Activated naive CD8-positive, alpha-beta T cell treated with anti-CD3 and anti-CD28 coated beads, Interleukin-2, amount 50 U/mL, for 16 hours (primary cell): ENCODE measurements at regions not wholly inside any gene's neighbourhood (a gene's known extent, or its start where the extent isn't known, plus 50 kb on each side); places are given as distances from the start of the nearest gene placed in this dataset.

Experiments
- DNase-seq: peaks from one replicate; pipeline ENCODE4 v3.0.0-alpha.2; 2020; ENCODE audit warnings: low read depth, low spot score

DNA sequence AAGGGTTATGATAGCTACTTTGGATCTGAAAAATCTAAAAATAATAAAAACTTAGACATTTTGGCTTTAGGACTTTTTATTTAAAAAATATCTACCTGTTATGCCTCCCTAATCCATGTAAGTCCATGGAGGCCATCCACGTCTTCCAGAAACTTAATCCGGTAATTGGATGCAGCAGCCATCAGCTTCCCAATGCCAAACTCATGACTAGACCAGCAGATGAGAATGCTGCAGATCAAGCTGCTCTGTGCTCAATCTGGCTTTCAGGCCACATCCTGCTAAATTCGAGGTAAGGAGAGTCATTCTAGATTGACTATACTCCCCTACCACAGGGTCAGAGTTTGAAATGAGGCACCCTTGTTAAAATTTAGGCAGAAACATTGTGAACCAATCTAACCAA is 168.5 kb upstream of the TCERG1L start:
- DNase-seq, result no peak

DNA sequence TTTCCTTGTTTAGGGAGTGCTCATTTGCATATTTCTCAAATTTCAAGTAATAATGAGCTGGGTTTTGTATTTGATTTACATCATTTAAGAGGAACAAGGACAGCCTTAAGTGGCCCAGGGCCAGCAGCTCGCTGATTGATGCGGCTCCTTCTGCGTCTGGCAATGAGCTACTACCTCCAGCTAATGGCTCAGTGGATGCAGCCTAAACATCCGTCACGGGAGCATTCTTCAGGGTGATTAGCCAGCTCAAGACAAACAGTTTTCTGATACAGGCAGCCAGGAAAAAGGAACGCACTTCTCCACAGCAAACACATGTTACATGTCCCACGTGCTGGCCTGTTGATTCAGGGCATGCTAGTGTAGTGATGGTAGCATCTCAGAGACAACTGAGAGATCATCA is 169.3 kb upstream of the TCERG1L start:
- DNase-seq, result no peak

DNA sequence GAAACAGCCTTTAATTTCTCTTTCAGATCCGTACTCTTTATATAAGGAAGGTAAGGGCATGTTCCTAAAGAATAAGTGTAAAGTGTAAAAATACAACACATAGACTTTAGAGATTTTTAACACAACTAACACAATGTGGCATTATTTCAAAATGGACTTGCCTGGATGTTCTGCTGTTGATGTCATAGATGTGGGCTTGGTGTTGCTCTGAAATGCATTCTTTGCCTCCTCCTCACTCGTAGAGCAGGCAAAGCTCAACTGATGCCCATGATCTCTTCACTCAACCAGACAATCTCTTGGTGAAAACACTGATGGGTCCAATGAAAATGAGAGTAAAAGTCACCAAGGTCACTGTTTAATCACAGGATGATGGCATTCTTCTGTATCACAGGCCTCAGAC is 174.2 kb upstream of the TCERG1L start:
- DNase-seq, result no peak

DNA sequence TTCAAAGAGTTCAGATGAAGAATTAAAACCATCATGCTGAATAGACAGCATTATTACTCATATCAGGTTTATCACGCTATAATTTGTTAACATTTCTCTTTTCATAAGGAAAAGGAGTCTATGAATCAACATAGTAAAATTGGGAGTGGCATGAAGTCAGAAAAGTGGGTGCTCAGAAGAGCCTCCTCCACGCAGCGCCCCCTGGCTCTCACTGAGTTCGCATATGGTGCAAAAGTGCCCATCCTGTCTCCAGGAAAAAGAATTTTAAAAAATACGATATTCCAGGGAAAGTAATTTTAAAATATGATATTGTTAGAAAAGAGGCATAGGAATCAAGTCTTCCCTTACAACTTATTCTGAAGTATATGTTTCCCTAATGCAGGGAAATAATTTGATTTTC is 176.3 kb upstream of the TCERG1L start:
- no peak for DNase-seq

DNA sequence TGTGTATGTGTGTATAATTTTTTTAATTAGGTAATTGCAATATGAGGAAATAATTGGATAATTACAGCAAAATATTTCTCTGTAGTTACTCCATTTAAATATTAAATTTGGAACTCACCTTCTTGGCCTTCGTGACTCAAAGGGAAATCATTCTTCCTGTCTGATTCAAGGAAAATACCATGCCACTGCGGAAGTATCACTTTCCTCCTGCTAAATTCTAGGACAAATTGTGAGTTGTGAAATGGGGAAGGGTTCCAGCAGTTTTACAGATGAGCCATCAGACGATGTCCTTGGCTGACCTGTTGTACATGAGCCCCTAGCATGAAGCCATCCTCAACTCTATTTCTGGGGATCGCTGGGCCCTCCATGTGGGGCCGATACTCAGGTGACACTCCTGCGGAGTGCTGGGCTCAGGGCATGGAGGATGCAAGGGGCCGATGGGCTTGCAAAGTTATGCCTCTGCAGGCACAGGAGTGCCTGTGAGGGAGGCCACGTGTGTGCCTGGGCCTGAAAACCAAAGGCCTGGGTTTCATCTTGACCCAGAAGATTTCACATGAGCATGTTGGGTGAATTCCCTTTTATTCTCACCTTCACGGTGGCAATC is 179.6 kb upstream of the TCERG1L start:
- DNase-seq, result no peak

DNA sequence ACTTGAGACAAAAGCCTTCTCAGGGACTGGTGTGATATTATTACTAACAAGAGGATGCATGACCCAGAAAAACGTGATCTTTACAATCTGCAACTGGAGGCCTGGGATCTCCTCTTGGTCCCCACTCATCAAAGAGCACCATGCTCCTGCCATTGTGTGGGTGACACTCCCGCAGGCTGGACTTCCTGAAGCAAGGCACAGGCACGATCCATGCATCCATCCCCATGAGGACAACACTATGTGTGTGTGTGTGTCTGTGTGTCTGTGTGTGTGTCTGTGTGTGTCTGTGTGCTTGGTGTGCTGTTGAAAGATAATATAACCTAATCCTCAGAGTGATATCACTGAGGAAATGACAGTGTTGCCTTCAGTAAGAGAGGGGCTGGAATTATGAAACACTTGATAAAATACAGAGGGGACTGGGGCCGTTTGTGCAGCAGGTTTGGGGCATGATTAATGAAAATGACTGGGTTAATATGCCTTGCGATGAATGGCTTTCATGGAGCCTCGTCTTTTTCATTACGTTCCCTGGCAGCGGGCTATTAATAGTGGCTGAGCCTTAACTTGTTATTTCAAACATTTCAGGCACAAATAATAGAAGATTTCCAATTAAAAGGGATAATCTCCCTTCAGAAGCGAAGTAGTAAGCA is 180.8 kb upstream of the TCERG1L start:
- no peak for DNase-seq

DNA sequence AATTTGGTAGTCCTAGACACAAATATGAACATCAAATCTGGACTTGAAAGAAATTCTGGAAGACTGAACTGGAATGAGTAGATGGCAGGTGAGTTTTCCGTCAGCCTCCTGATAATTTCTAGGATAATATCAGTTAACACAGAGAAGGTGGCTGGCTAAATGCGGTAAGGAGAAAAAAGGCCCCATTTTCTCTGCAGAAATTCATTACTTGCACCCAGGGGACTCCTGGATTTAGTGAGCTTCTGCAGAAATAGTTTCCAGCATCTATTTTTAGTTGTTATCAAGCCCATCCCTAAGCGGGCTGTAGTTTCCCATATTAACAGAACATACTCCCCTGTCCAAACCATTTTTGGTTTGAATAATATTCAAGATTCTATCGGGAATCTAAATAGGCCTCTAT is 181.9 kb upstream of the TCERG1L start:
- DNase-seq, result no peak

DNA sequence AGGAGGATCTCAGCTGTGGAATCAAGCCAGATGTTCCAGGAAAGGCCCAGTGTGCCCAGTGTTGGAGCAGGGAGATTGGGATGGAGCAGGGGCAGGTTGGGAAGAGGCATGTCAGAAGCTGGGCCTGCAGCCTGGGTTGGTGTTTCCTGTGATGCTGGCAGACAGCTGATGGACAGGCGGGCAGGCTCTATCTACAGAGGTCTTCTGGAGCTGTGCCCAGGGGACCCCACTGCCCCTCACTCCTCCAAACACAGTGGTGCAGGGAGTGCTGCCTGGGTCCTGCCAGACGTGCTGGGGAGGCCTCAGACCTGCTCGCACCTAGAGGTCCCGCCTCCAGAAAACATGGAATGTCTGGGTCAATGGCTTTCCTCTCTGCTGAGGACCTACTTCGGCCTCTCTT is 182.9 kb upstream of the TCERG1L start:
- no peak for DNase-seq

DNA sequence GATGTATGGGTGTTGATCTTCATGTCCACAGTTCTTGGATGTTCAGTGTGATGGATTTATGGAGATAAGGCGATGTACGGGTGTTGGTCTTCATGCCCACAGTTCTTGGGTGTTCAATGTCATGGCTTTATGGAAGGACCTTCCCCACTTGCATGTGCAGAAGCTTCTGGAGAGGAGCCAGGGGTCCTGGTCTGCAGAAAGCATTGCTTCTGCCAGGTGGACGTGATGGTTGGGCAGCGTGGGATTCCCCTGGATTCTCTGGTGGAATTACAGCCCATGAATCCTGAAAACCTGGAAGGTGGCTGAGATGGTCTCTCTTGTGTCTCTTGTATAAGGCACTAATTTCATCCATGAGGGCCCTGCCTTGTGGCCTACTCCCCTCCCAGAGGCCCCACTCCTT is 183.7 kb upstream of the TCERG1L start:
- no peak for DNase-seq

DNA sequence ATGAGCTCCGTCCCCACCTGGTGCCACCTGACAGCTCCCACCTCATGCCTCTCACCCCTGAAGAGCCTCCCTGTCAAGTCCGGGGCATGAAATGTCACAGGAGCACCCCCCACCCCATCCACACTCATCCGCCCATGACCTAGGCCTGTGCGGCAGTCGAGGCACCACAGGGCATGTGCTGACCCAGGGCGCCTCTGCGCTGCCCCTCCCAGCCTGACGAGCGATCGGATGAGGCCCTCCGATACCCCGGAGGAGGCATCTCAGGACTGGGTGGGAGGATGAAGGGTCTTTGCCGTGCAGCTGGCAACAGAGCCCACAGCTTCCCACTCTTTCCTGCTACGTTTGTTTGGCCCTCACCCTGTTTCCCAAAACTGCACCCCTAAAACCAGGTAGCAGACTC is 184.4 kb upstream of the TCERG1L start:
- DNase-seq, result no peak

DNA sequence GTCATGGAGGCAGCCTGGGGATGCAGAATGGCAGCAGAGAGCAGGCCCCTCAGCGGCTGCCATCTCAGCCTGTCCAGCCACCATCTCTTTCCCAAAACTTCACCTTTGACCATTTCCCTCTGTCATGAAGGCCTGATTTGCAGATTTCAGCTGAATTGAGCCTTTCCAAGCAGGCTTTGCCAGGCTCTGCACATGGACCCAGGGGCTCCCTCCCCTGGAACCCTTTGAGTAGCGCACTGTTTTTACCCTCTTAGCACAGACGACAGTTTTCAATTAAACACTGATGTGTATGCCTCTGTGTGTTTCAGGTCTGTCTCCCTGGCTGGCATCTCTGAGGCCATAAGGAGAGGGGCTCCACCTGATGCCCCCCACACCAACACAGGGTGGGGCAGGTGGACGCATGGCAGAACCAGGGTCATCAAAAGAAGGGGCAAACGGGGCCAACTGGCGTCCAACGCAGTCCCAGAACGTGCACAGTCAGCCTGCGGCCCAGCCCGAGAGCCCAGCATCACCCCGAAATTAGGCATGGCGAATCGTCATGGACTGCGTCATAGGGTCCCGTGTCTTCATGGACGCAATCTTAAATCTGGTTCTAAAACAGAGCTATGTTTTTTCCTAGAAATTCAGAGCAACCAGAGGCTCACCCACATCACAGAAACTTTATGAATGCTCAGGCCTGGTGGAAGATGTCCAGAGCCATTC is 185.0 kb upstream of the TCERG1L start:
- no peak for DNase-seq

DNA sequence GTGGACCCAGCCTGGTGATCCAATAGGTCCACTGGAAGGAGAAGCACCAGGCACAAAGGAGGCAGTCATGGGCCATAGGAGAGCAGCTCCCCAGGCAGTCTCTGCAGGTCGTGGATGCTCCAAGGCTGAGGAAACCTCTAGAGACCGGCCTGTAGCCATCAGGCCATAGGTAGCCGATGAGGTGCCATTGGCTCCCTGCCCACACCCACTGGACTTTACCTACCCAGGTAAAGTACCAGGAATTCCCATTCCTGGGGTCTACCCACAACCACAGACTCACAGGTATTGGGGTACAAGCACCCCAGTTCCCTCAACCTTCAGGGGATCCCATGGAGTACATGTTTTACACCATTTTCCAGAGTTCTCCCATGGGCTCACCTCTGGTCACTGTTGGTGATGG is 188.0 kb upstream of the TCERG1L start:
- no peak for DNase-seq

DNA sequence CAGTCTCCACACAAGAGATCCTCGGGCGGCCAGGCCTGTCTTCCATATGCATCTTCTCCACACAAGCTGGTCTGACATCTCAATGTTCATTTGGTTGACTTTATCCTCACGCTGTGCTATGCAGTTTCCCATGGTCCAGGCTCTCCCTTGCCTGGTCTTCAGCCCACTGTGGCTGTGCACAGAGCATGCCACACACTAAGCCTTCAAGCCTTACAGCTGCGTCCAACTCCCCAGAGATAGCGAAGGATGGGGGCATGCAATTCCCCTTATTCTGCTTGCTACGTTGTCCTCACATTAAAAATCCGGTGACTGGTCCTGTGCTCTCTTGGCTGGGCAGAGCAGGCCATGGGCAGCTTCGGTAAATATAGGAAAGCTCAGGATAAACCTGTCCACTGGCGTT is 188.7 kb upstream of the TCERG1L start:
- no peak for DNase-seq

DNA sequence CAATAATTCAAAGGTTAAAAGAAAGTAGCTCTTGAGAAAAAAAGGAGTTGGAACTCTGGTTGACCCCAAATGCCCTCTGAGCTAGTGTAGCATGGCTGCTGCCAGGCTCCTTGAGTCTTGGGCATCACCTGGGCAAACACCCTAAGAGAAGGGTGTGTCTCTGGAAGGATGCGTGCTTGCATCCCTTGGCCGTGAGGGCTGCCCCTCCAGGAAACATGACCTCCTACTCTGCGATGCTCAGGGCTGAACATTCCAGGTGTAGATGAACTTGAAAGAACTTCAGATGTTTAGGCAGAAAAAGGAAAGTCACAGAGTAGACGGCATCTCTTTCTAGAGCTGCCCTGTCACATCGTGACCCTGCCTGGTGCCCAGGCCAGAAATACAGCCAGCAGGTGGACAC is 189.4 kb upstream of the TCERG1L start:
- no peak for DNase-seq

DNA sequence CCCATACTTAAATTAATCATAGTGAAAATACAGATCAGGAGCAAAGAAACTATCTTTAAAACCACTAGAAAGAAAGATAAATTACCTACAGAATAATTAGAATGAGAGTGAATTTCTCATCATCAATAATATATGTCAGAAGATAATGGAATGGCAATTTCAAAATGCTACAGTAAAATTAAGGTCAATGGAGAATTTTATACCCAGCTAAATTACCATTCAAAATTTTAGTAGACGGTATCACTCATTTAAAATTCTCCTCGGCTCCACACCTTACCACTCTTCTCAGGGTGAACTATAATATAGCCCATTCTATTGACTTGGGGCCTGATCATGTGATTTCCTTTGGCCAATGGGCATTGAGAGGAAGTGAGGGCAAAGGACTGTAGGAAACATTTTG is 192.5 kb upstream of the TCERG1L start:
- DNase-seq, result no peak

DNA sequence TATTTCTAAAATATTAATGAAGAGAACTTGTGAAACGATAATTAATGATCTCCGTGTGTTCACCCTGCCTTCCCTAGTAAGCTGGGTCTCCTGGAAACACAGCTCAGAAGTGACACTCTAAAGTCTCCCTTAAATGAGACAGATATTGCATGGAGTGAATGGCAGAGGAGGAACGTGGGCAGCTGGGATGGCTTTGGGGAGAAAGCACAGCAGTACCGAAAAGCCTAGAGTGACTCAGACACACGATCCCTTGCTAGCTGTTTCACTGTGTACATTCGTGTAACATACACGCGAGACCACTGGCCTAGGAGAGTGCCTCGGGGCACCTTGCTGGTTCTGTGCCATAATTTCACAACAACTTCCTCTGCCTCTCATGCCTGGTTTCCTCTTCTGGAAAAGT is 199.9 kb upstream of the TCERG1L start:
- DNase-seq, result no peak

DNA sequence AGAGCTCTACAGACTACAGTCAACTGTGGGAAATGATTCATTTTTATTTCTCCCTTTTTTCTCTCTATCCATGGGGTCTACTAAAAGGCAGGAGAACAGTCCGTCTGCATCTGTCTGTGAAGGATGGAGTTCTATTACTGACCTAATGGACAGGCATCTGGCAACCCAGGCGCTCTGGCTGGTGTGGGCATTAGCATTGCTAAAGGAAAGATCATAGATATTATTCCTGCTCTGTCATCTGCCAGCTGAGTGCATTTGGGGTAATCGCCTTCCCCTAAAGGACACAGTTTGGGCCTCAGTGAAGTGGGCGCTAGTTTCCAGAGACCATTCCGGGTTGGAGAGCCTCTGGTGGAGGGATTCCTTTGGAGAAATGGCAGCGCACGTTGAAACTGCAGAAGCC is 201.3 kb upstream of the TCERG1L start:
- DNase-seq, result no peak

DNA sequence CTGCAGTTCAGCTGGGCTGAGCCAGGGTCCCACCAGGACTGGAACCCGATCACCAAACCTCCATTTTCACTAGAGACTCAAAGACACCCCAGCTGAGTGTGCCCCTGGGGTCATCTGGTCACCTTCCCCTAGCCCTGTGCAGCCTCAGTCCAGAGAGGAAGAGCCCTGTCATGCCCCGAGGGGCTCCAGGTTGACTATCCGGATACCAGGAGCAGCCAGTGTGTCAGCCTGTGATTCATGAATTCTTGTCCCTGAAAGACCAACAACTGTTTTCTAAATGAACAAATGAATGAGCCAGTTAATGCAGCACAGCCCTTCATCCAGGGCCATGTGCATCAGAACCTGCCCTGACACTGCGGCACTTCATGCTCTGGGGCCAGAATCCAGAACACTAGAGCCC is 201.9 kb upstream of the TCERG1L start:
- no peak for DNase-seq

DNA sequence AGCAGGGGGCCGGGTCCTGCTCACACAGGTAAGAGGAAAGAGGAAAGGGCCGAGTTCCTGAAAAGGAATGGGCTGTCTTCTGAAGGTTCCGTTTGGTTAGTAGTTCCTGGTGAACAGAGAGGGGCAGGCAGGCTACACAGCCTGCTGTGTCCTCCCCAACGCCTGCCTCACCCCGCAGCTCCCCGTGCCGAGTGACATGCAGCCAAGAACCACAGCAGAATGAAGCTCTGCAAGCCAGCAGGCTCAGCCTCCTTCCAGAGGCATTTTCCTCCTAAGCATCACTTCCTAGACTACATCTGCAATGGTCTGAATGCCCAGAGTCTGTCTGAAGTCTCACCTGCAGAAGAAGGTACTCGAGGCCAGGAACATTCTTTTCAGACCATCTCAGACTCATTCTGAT is 202.4 kb upstream of the TCERG1L start:
- no peak for DNase-seq

DNA sequence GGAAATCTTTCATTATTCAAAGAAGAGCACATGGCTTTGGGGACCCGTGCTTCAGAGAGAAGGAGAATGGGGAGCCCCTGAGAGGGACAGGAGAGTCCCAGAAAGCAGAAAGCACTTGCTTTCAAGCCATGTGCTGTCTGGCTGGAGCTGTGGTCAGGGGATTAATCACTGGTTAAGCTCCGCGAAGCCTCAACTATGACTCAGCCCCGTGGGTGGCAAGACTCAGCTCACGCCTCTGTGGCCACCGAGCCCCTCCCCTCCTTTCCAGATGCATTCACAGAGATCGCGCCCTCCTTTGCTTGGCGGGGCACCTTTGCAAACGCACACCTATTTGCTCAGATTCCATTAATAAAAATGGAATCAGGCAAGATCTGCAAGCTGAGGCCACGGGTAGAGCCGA is 202.9 kb upstream of the TCERG1L start:
- DNase-seq, result no peak

DNA sequence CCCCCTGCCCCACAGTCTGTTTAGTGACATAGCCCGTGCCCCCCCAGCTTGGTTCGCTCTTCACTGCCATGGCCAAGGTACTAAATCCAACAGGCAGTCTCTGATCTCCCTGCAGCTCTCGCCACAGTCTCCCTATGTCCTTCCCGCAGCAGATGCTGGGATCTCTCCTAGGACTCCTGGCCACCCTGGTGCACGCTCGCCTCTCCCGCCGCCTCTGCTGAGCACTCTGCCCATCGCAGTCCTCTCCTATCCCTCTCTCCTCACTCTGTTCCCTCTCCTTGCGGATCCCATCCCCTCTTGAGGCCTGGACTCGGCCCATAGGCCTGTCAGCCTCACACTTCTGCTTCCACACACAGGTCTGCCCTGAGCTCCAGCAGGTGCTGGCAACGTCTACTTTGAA is 204.8 kb upstream of the TCERG1L start:
- DNase-seq, result no peak

DNA sequence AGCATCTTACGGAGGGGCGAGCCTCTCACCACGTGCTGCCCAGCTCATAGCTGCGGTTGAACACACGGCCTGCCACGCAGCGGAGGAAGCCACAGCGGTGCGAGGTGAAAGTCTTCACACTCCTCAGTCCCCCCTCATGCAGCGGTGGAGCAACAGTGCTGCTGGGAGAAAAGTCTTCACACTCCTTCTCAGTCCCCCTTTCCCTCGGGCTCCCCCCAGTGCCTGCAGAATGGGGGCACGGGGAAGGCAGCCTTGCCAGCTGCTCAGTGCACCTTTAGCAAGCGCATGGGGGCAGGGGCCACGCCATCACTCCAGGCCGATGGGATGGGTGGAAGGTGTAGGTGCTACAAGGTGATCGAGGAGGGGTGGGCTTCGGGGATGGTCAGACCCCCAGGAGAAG is 206.3 kb upstream of the TCERG1L start:
- no peak for DNase-seq
